ENCODE measurements at regions not wholly inside any gene's neighbourhood (a gene's known extent, or its start where the extent isn't known, plus 50 kb on each side); places are given as distances from the start of the nearest gene placed in this dataset.

DNA sequence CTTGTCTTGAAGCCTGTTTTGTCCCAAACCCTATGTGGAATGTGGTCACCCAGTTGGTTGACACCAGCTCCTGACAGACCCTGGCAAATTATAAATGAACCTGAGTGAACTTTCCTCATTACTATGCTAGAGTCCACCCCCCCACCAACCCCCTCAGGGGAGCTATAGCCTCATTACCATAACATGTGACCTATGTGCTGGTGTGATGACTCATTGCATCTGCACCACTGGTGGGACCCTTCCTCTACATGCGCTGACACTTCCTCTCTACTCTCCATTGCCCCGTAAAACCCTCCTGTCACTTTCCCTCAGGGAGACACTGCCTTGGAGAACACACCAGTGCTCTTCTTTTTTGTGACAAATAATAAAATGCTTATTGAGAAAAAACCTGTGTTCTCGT lies 105.0 kb upstream of the SESN3 start:
- no peak overlapping the region for H3K56ac ChIP-seq (ENCODE audit: extremely low read depth, insufficient read depth, low read length)
- H3K4me1 ChIP-seq (ENCODE audit: control insufficient read depth, insufficient read depth, low read length): peaks cover 10% of the 10 kb centered on the region
- H3K9ac ChIP-seq (ENCODE audit: low read depth, low read length): no peak overlapping the region
- H3K9me1 ChIP-seq (ENCODE audit: insufficient read depth, low read length): no peaks in the 10 kb centered on the region
- in situ Hi-C loops (cut with MboI; ENCODE audit: low sequenced_read_pairs) (no loop called here), intact Hi-C loops (cut with micrococcal nuclease) (no loop called here), dilution Hi-C loops (cut with HindIII; ENCODE audit: low sequenced_read_pairs, unreplicated experiment) (no loop called here)
- no peak overlapping the region for H2BK5ac ChIP-seq (ENCODE audit: low read depth, low read length, poor library complexity, severe bottlenecking)
- no peak overlapping the region for H3K23ac ChIP-seq (ENCODE audit: low read depth, low read length)
- no peak overlapping the region for H2AK9ac ChIP-seq (replicated peaks; ENCODE audit: low read depth, low read length, poor library complexity)
- no peak overlapping the region for H3K14ac ChIP-seq (replicated peaks; ENCODE audit: low read depth, low read length)
- WGBS, 2 experiments (ENCODE audit: extremely low coverage in 2 of 2, insufficient read length in 1 of 2): no CpG with 5 or more reads among the region's 3 CpGs
- no peak overlapping the region for H2BK120ac ChIP-seq (ENCODE audit: low read depth, low read length)
- no TSS peak for BruUV-seq (replicated peaks)
- no peaks in the 10 kb centered on the region for H3K27me3 ChIP-seq (ENCODE audit: control insufficient read depth, insufficient read depth, low read length)
- no peak overlapping the region for H4K5ac ChIP-seq (ENCODE audit: low read depth, low read length)
- no peak overlapping the region for H3K27ac ChIP-seq (ENCODE audit: insufficient read depth, low read length)
- TF ChIP-seq MAZ (IDR thresholded peaks at IDR 0.05; ENCODE audit: borderline replicate concordance, low read depth, low read length) (no peak), FOS (IDR thresholded peaks at IDR 0.05; ENCODE audit: low read depth, low read length) (no peak), NFE2L2 (IDR thresholded peaks at IDR 0.05; ENCODE audit: low read depth, low read length) (no peak), BHLHE40 (IDR thresholded peaks at IDR 0.05; ENCODE audit: low read depth, low read length) (no peak), RFX5 (IDR thresholded peaks at IDR 0.05; ENCODE audit: low read depth, low read length) (no peak), CHD1 (IDR thresholded peaks at IDR 0.05; ENCODE audit: low read depth, low read length) (no peak), USF2 (IDR thresholded peaks at IDR 0.05; ENCODE audit: low read depth, low read length) (no peak), MAFK (IDR thresholded peaks at IDR 0.05; ENCODE audit: low read depth, low read length) (no peak), POLR2A (IDR thresholded peaks at IDR 0.05; ENCODE audit: low read depth, low read length) (no peak), RAD21 (IDR thresholded peaks at IDR 0.05; ENCODE audit: low read length) (no peak), RCOR1 (IDR thresholded peaks at IDR 0.05; ENCODE audit: insufficient replicate concordance, low read length) (no peak)
- no peaks in the 10 kb centered on the region for H3K79me1 ChIP-seq (ENCODE audit: low read depth in 1 of 2, low read length in 2 of 2)
- no peak overlapping the region for H3K4ac ChIP-seq (ENCODE audit: low read depth, low read length)
- H3K36me3 ChIP-seq (ENCODE audit: control insufficient read depth, insufficient read depth, low read length): no peaks in the 10 kb centered on the region
- DNase-seq: no peak
- H4K91ac ChIP-seq (ENCODE audit: insufficient read depth, low read depth, low read length): no peak overlapping the region
- H2BK20ac ChIP-seq (ENCODE audit: low read depth, low read length): no peak overlapping the region
- no peak for ATAC-seq (ENCODE audit: low read depth)
- no peak overlapping the region for H3K4me2 ChIP-seq (ENCODE audit: low read depth, low read length)
- H2AK5ac ChIP-seq (ENCODE audit: low read depth, low read length): no peak overlapping the region
- POLR2A ChIA-PET (ENCODE audit: unreplicated experiment): no interaction called here
- H2AFZ ChIP-seq (replicated peaks; ENCODE audit: low read length, poor library complexity): no peak overlapping the region
- H3K18ac ChIP-seq (ENCODE audit: low read depth, low read length): no peak overlapping the region
- H4K8ac ChIP-seq (ENCODE audit: low read depth in 2 of 2, low read length in 2 of 2): no peak overlapping the region
- H2BK15ac ChIP-seq (ENCODE audit: low read depth, low read length): no peak overlapping the region
- no peaks in the 10 kb centered on the region for H3K9me3 ChIP-seq (ENCODE audit: control insufficient read depth, insufficient read depth, low read length)
- H3K4me3 ChIP-seq (ENCODE audit: insufficient read depth, low read depth, low read length): no peak overlapping the region
- no peaks in the 10 kb centered on the region for H4K20me1 ChIP-seq (ENCODE audit: insufficient read depth, low read length)
- CTCF ChIA-PET: no interaction called here

Measured in IMR-90 (cell line).